ENCODE measurements at regions not wholly inside any gene's neighbourhood (a gene's known extent, or its start where the extent isn't known, plus 50 kb on each side); places are given as distances from the start of the nearest gene placed in this dataset.

GRCh38 chr10:78800535-78801320 is 268.0 kb upstream of the ZMIZ1 start:
- DNase-seq (ENCODE audit: low read depth) = no peak

DNA sequence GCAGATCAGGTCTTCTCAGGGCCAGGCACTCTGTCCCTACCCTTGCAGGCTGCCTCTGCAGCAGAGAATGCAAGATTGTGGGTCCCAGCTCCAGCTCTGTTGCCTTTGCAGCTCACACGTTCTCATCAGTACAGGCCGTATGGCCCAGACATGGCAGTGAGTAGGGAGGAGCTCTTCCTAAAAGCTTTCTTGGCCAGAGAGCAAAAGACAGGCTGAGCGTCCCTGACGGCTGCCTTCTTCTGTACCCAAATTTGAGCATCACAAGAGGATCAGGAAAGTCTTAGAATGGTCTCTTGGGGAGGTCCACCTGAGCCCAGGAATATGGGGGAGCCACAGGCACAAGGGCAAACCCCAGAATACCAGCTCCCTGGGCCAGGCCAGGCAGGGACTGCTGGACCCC is 266.3 kb upstream of the ZMIZ1 start:
- DNase-seq (ENCODE audit: low read depth) = no peak

DNA sequence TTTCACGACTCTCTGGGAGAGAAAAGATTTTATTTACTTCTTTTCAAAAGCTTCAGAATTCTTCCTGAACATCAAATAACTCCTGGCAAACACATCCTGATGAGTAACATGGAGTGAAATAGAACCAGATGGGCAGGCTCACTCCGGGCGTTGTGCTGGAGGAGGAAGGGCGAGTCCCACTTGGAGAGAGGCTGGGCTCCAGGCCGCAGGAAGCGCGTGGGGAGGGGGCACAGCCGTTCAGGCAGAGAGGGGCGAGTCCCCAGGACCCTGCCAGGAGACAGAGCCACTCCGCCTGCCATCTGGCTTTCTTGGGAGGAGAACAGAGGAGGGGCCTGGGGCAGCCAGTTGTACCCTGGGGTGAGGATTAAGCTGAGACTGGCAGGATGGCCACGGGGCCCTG is 265.9 kb upstream of the ZMIZ1 start:
- DNase-seq (ENCODE audit: low read depth) = no peak

GRCh38 chr10:78803710-78804109 is 265.1 kb upstream of the ZMIZ1 start:
- DNase-seq (ENCODE audit: low read depth) = no peak

- no peak for DNase-seq (ENCODE audit: low read depth)
These were observed 264.2 kb upstream of the ZMIZ1 start for GRCh38 chr10:78804411-78805032.

- DNase-seq (ENCODE audit: low read depth) = no peak
These were observed 263.6 kb upstream of the ZMIZ1 start for GRCh38 chr10:78805176-78805575.

DNA sequence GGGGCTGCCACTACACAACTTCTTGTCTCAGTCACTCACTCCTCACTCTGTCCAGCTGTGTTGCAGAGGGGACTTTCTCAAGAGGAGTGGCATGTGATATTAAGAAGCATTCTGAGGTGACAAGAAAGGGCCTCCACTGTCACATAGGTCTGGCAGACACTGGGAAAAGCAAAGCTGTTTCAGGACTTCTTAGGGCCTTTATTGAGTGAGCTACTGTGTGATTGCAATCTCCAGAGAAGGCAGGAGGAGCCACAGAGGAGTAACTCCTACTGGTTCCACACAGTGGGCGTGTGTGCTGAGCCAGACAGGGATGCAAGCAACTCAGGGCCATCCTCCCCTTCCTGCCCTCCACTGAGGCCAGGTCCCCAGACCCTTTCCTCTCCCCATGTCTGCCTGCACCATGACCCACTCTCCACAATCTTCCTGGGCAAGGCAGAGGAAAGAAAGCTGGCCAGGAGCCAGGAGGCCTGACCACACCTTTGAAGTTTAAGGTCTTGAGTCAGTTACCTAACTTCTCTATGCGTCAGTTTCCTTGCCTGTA is 262.0 kb upstream of the ZMIZ1 start:
- DNase-seq (ENCODE audit: low read depth) = no peak

- no peak for DNase-seq (ENCODE audit: low read depth)
These were observed 261.1 kb upstream of the ZMIZ1 start for GRCh38 chr10:78807504-78808203.

- DNase-seq (ENCODE audit: low read depth) = no peak
These were observed 260.5 kb upstream of the ZMIZ1 start for GRCh38 chr10:78808286-78808685.

- no peak for DNase-seq (ENCODE audit: low read depth)
These were observed 259.9 kb upstream of the ZMIZ1 start for GRCh38 chr10:78808736-78809367.

GRCh38 chr10:78811174-78811573 is 257.6 kb upstream of the ZMIZ1 start:
- no peak for DNase-seq (ENCODE audit: low read depth)

GRCh38 chr10:78812571-78813318 is 256.0 kb upstream of the ZMIZ1 start:
- no peak for DNase-seq (ENCODE audit: low read depth)

- no peak for DNase-seq (ENCODE audit: low read depth)
These were observed 255.2 kb upstream of the ZMIZ1 start for GRCh38 chr10:78813526-78813925.

GRCh38 chr10:78813998-78814399 is 254.8 kb upstream of the ZMIZ1 start:
- no peak for DNase-seq (ENCODE audit: low read depth)

DNA sequence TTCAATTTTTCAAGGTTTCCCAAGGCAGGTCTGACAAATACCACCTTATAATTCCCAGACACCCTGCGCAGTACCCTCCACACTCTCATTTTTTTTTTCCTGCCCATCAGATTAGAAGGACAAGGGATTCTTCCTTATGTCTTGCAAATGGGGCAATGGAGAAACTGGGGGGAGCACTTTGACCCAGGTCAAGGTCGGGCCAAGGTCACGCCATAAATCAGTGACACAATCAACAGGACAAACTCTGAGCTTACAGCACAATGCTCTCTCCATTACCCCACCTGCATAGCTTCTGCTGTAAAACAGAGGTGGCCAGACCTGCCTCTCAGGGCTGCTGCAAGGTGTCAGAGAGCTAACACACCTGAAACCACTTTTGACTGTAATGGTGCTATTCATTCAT is 254.4 kb upstream of the ZMIZ1 start:
- DNase-seq (ENCODE audit: low read depth) = no peak

GRCh38 chr10:78815702-78816334 is 252.9 kb upstream of the ZMIZ1 start:
- no peak for DNase-seq (ENCODE audit: low read depth)

- DNase-seq (ENCODE audit: low read depth) = no peak
These were observed 251.4 kb upstream of the ZMIZ1 start for GRCh38 chr10:78817361-78817760.

- no peak for DNase-seq (ENCODE audit: low read depth)
These were observed 251.0 kb upstream of the ZMIZ1 start for GRCh38 chr10:78817804-78818203.

DNA sequence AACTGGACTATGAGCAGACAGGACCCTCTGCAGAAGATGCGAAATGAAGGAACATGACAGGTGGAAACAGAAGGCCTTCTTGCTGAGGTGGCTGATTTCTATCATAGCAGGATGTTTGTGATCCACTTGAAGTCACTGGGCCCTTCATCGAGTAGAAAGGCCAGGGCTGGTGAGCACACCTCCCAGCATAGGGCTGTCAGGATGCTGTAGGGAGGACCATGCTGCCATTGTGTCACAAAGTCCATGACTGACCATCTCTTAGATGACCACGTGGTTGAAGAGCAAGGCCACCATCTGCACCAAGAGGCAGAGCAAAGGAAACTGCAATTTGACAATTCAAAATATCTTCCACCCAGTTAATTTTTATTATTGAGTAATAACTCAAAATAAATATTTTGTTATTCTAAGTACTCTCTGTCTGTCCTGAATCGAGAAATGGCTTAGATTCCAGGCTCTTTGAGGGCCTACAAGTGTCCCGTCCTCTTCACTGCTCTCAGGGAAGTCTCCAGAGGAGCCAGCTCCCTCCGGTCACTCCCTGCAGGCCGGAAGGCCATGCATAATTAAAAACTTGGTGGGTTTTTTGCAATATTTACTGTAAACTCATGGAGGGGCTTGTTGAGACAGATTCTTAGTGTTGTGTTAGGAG is 249.3 kb upstream of the ZMIZ1 start:
- DNase-seq (ENCODE audit: low read depth) = no peak

- no peak for DNase-seq (ENCODE audit: low read depth)
These were observed 248.8 kb upstream of the ZMIZ1 start for GRCh38 chr10:78820007-78820362.

DNA sequence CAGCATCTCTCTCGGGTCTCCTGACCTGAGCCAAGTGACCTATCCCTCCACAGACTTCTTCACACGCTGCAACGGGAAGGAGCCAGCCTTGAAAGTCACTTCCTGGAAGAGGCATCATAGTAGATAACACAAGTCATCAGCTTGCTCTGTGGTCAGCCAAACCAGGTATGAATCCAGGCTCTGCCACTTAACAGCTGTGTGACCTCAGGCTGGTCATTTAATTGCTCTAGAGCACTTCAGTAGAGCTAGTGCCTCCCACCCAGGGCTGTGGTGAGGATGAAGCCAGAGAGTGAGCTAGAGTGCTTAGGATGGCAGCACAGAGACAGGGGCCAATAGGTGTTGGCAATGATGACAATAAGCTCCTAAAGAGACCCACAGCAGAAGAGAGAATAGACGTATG is 247.7 kb upstream of the ZMIZ1 start:
- no peak for DNase-seq (ENCODE audit: low read depth)
